PC-3 (cell line): ENCODE measurements at regions not wholly inside any gene's neighbourhood (a gene's known extent, or its start where the extent isn't known, plus 50 kb on each side); places are given as distances from the start of the nearest gene placed in this dataset.
"Not testable (repeated sequence)": the region's sequence is repeated elsewhere in the genome, so short reads cannot be mapped to it uniquely, and the experiment has no call there.

Experiments used
- ATAC-seq: fragments of 200-7000 bp; cut with Tn5 transposase; 2 replicates; pipeline ENCODE4 v1.9.1; 2020; ENCODE audit warnings: mild to moderate bottlenecking, moderate library complexity
- BruUV-seq: library from RNA; stranded (reverse); fragments of 400-500 nt; replicated peaks from 2 replicates; lab custom pipeline; 2021; lab: Mats Ljungman, UMichigan
- CTCF ChIA-PET: fragments of 300-600 bp; sonication (Branson Sonifier 250); formaldehyde crosslinking; loops from one replicate; lab custom pipeline; 2022; ENCODE audit warnings: antibody characterized with exemption; lab: Charles Lee
- POLR2A ChIA-PET: fragments of 300-600 bp; sonication (Branson Sonifier 250); formaldehyde crosslinking; loops from one replicate; lab custom pipeline; 2022; ENCODE audit warnings: antibody characterized with exemption; ENCODE audit not compliant: unreplicated experiment; lab: Charles Lee
- DNase-seq: peaks from one replicate; pipeline ENCODE4 v3.0.0-alpha.2; 2015
- H2AFZ ChIP-seq: fragments of 300-600 bp; sonication (generic); 2 replicates; pipeline ENCODE4 v1.6.0; 2016; ENCODE audit warnings: antibody characterized with exemption, low read length
- H3F3A ChIP-seq: fragments of 300-600 bp; sonication (generic); one replicate; pipeline ENCODE4 v1.6.0; 2017; ENCODE audit warnings: antibody characterized with exemption, low read length, control low read depth, mild to moderate bottlenecking; ENCODE audit not compliant: unreplicated experiment
- H3K27ac ChIP-seq: fragments of 300-600 bp; sonication (generic); 2 replicates; pipeline ENCODE4 v1.5.1; 2016; ENCODE audit warnings: mild to moderate bottlenecking, low read length
- H3K27me3 ChIP-seq: fragments of 300-600 bp; sonication (generic); 2 replicates; pipeline ENCODE4 v1.6.1; 2016; ENCODE audit warnings: low read length, mixed read lengths
- H3K36me3 ChIP-seq: fragments of 300-600 bp; sonication (generic); 2 replicates; pipeline ENCODE4 v1.6.1; 2016; ENCODE audit warnings: low read depth, mixed run types, low read length, mixed read lengths
- H3K4me1 ChIP-seq: fragments of 300-600 bp; sonication (generic); 2 replicates; pipeline ENCODE4 v1.5.1; 2016; ENCODE audit warnings: low read length; ENCODE audit not compliant: insufficient read depth
- H3K4me2 ChIP-seq: fragments of 300-600 bp; sonication (generic); 2 replicates; pipeline ENCODE4 v1.6.0; 2016; ENCODE audit warnings: low read length
- H3K4me3 ChIP-seq: fragments of 300-600 bp; sonication (generic); 2 replicates; pipeline ENCODE4 v1.5.1; 2016; ENCODE audit warnings: mild to moderate bottlenecking, low read length, mixed read lengths
- H3K79me2 ChIP-seq: fragments of 300-600 bp; sonication (generic); 2 replicates; pipeline ENCODE4 v1.6.1; 2017; ENCODE audit warnings: low read length, mixed read lengths
- H3K9ac ChIP-seq: fragments of 300-600 bp; sonication (generic); 2 replicates; pipeline ENCODE4 v1.6.0; 2016; ENCODE audit warnings: mild to moderate bottlenecking, low read length
- H3K9me2 ChIP-seq: fragments of 300-600 bp; sonication (generic); replicated peaks from 2 replicates; pipeline ENCODE4 v1.6.1; 2016; ENCODE audit warnings: mixed run types, low read length, mixed read lengths
- H3K9me3 ChIP-seq: fragments of 300-600 bp; sonication (generic); 2 replicates; pipeline ENCODE4 v1.6.1; 2016; ENCODE audit warnings: low read length, mixed read lengths
- H4K20me1 ChIP-seq: fragments of 300-600 bp; sonication (generic); 2 replicates; pipeline ENCODE4 v1.6.1; 2016; ENCODE audit warnings: low read length, mixed read lengths
- EZH2 ChIP-seq: fragments of 300-600 bp; sonication (generic); IDR thresholded peaks from one replicate; pipeline ENCODE4 v1.6.1; 2017; ENCODE audit warnings: antibody characterized with exemption, mild to moderate bottlenecking, low read length; ENCODE audit not compliant: unreplicated experiment
- EZH2phosphoT487 ChIP-seq: fragments of 300-600 bp; sonication (generic); IDR thresholded peaks from 2 replicates; pipeline ENCODE4 v1.6.1; 2018; ENCODE audit warnings: mild to moderate bottlenecking, antibody characterized with exemption, low read length, borderline replicate concordance
- intact Hi-C: fragments of 100-400 bp; cut with micrococcal nuclease; formaldehyde crosslinking; loops from 2 replicates; pipeline ENCODE4 v1.9.0; 2023
- TF ChIP-seq, protein P1 (sequence below): fragments of 300-600 bp; sonication (generic); conservative IDR thresholded peaks from 2 replicates; pipeline ENCODE4 v1.5.1; 2017; ENCODE audit warnings: antibody characterized with exemption, low read depth, mild to moderate bottlenecking, low read length

- CTCF ChIA-PET = no interaction called here
- TF ChIP-seq, protein P1, sequence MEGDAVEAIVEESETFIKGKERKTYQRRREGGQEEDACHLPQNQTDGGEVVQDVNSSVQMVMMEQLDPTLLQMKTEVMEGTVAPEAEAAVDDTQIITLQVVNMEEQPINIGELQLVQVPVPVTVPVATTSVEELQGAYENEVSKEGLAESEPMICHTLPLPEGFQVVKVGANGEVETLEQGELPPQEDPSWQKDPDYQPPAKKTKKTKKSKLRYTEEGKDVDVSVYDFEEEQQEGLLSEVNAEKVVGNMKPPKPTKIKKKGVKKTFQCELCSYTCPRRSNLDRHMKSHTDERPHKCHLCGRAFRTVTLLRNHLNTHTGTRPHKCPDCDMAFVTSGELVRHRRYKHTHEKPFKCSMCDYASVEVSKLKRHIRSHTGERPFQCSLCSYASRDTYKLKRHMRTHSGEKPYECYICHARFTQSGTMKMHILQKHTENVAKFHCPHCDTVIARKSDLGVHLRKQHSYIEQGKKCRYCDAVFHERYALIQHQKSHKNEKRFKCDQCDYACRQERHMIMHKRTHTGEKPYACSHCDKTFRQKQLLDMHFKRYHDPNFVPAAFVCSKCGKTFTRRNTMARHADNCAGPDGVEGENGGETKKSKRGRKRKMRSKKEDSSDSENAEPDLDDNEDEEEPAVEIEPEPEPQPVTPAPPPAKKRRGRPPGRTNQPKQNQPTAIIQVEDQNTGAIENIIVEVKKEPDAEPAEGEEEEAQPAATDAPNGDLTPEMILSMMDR = no peak
- no peak for TF ChIP-seq EZH2phosphoT487
- no peak for TF ChIP-seq EZH2
- no peak overlapping the region for H3K9ac ChIP-seq
Measured at GRCh38 chr7:16264823-16265804, 156.2 kb downstream of the CRPPA start.

GRCh38 chr7:16264036-16264819, 157.1 kb downstream of the CRPPA start:
- no peaks in the 10 kb centered on the region for H4K20me1 ChIP-seq
- ATAC-seq (no peak), DNase-seq (no peak)
- no peak overlapping the region for H3K9ac ChIP-seq
- ChIA-PET CTCF (no interaction called here), POLR2A (no interaction called here)
- no peaks in the 10 kb centered on the region for H3F3A ChIP-seq
- H3K36me3 ChIP-seq = no peaks in the 10 kb centered on the region
- TF ChIP-seq EZH2 (no peak), EZH2phosphoT487 (no peak)
- TF ChIP-seq, protein P1 = no peak
- BruUV-seq = no TSS peak
- H2AFZ ChIP-seq = no peak overlapping the region
- no peak overlapping the region for H3K27ac ChIP-seq
- H3K4me1 ChIP-seq = peaks cover 9% of the 10 kb centered on the region
- H3K9me2 ChIP-seq = no peaks in the 10 kb centered on the region
- H3K9me3 ChIP-seq = no peaks in the 10 kb centered on the region
- H3K27me3 ChIP-seq = no peaks in the 10 kb centered on the region
- no peak overlapping the region for H3K4me2 ChIP-seq
- no peaks in the 10 kb centered on the region for H3K79me2 ChIP-seq
- H3K4me3 ChIP-seq = no peak overlapping the region
- intact Hi-C loops = no loop called here

More at GRCh38 chr7:16264823-16265804, 156.2 kb downstream of the CRPPA start:
- H3K4me1 ChIP-seq = peaks cover 15% of the 10 kb centered on the region
- intact Hi-C loops = no loop called here
- H3K36me3 ChIP-seq = no peaks in the 10 kb centered on the region
- no TSS peak for BruUV-seq
- no peaks in the 10 kb centered on the region for H3F3A ChIP-seq
- no peaks in the 10 kb centered on the region for H4K20me1 ChIP-seq
- no peaks in the 10 kb centered on the region for H3K9me3 ChIP-seq
- DNase-seq (no peak), ATAC-seq (no peak)
- no peaks in the 10 kb centered on the region for H3K9me2 ChIP-seq
- POLR2A ChIA-PET = no interaction called here
- H3K27ac ChIP-seq = no peak overlapping the region
- no peaks in the 10 kb centered on the region for H3K79me2 ChIP-seq
- no peaks in the 10 kb centered on the region for H3K27me3 ChIP-seq
- H3K4me2 ChIP-seq = no peak overlapping the region
- no peak overlapping the region for H2AFZ ChIP-seq
- H3K4me3 ChIP-seq = no peak overlapping the region

DNA sequence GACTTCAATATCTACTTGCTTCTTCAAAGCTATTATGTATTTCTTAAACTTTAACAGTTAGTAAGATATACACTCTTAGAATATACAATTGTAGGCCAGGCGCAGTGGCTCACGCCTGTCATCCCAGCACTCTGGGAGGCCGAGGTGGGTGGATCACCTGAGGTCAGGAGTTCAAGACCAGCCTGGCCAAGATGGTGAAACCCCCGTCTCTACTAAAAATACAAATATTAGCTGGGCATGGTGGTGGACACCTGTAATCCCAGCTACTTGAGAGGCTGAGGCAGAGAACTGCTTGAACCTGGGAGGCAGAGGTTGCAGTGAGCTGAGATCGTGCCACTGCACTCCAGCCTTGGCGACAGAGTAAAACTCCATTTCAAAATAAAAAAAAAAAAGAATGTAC, 158.0 kb downstream of the CRPPA start:
- H3K27me3 ChIP-seq, H3K4me3 ChIP-seq, H3K27ac ChIP-seq, ATAC-seq, H3K36me3 ChIP-seq, H3K4me1 ChIP-seq, H3K79me2 ChIP-seq, H3K9ac ChIP-seq, POLR2A ChIA-PET, CTCF ChIA-PET, intact Hi-C loops, H3K9me2 ChIP-seq, H3K9me3 ChIP-seq, H3F3A ChIP-seq, H3K4me2 ChIP-seq, H4K20me1 ChIP-seq, DNase-seq, H2AFZ ChIP-seq, BruUV-seq: not testable (repeated sequence)
